ENCODE measurements at regions not wholly inside any gene's neighbourhood (a gene's known extent, or its start where the extent isn't known, plus 50 kb on each side); places are given as distances from the start of the nearest gene placed in this dataset.

GRCh38 chr20:23242104-23242503 is 108.5 kb upstream of the NXT1 start:
- H2AK9ac ChIP-seq (replicated peaks; ENCODE audit: low read depth, low read length, poor library complexity) = peak overlapping the region; percentile 3
- no peak overlapping the region for H3K9ac ChIP-seq (ENCODE audit: low read depth, low read length)
- no peak overlapping the region for H3K14ac ChIP-seq (replicated peaks; ENCODE audit: low read depth, low read length)
- no CpG with 5 or more reads among the region's 2 CpGs for WGBS, 2 experiments (ENCODE audit: extremely low coverage in 2 of 2, insufficient read length in 1 of 2)
- no peaks in the 10 kb centered on the region for H3K36me3 ChIP-seq (ENCODE audit: control insufficient read depth, insufficient read depth, low read length)
- H3K23ac ChIP-seq (ENCODE audit: low read depth, low read length) = no peak overlapping the region
- ChIA-PET POLR2A (ENCODE audit: unreplicated experiment) (no interaction called here), CTCF (no interaction called here)
- in situ Hi-C loops (cut with MboI; ENCODE audit: low sequenced_read_pairs) = no loop called here
- TF ChIP-seq CEBPB (IDR thresholded peaks at IDR 0.05; ENCODE audit: low read depth, low read length) = no peak
- TF ChIP-seq POLR2A (IDR thresholded peaks at IDR 0.05; ENCODE audit: low read depth, low read length) = no peak
- DNase-seq (no peak), ATAC-seq (ENCODE audit: low read depth) (no peak)
- no peak overlapping the region for H4K5ac ChIP-seq (ENCODE audit: low read depth, low read length)
- H3K9me3 ChIP-seq (ENCODE audit: control insufficient read depth, insufficient read depth, low read length) = no peaks in the 10 kb centered on the region
- dilution Hi-C loops (cut with HindIII; ENCODE audit: low sequenced_read_pairs, unreplicated experiment) = no loop called here
- no peaks in the 10 kb centered on the region for H3K9me1 ChIP-seq (ENCODE audit: insufficient read depth, low read length)
- no peak overlapping the region for H2AK5ac ChIP-seq (ENCODE audit: low read depth, low read length)
- H2BK120ac ChIP-seq (ENCODE audit: low read depth, low read length) = no peak overlapping the region
- H2BK5ac ChIP-seq (ENCODE audit: low read depth, low read length, poor library complexity, severe bottlenecking) = no peak overlapping the region
- H2BK20ac ChIP-seq (ENCODE audit: low read depth, low read length) = no peak overlapping the region
- H3K4ac ChIP-seq (ENCODE audit: low read depth, low read length) = no peak overlapping the region
- H4K20me1 ChIP-seq (ENCODE audit: insufficient read depth, low read length) = no peaks in the 10 kb centered on the region
- H4K8ac ChIP-seq (ENCODE audit: low read depth in 2 of 2, low read length in 2 of 2) = no peak overlapping the region
- no peak overlapping the region for H3K4me2 ChIP-seq (ENCODE audit: low read depth, low read length)
- no peak overlapping the region for H3K4me3 ChIP-seq (ENCODE audit: insufficient read depth, low read depth, low read length)
- peaks cover 6% of the 10 kb centered on the region for H3K27me3 ChIP-seq (ENCODE audit: control insufficient read depth, insufficient read depth, low read length)
- no peak overlapping the region for H2AFZ ChIP-seq (replicated peaks; ENCODE audit: low read length, poor library complexity)
- no peak overlapping the region for H2BK15ac ChIP-seq (ENCODE audit: low read depth, low read length)
- intact Hi-C loops (cut with micrococcal nuclease) = no loop called here
- H3K79me1 ChIP-seq (ENCODE audit: low read depth in 1 of 2, low read length in 2 of 2) = no peaks in the 10 kb centered on the region
- no peak overlapping the region for H3K27ac ChIP-seq (ENCODE audit: insufficient read depth, low read length)
- no TSS peak for BruUV-seq (replicated peaks)
- H3K56ac ChIP-seq (ENCODE audit: extremely low read depth, insufficient read depth, low read length) = no peak overlapping the region
- H4K91ac ChIP-seq (ENCODE audit: insufficient read depth, low read depth, low read length) = no peak overlapping the region
- H3K18ac ChIP-seq (ENCODE audit: low read depth, low read length) = no peak overlapping the region
- H3K4me1 ChIP-seq (ENCODE audit: control insufficient read depth, insufficient read depth, low read length) = no peaks in the 10 kb centered on the region; the same call in 1 of the 2 replicates
